Activated B cell treated with CpG ODN at 0.5 μM for 24 hours (primary cell): ENCODE measurements at regions not wholly inside any gene's neighbourhood (a gene's known extent, or its start where the extent isn't known, plus 50 kb on each side); places are given as distances from the start of the nearest gene placed in this dataset.

Source experiments
- ATAC-seq: fragments of 200-7000 bp; cut with Tn5 transposase; one replicate; pipeline ENCODE4 v1.10.0; 2021; ENCODE audit warnings: low read depth, mild to moderate bottlenecking, moderate library complexity
- CTCF ChIA-PET: fragments of 350-600 bp; sonication (Branson Sonifier 250); formaldehyde crosslinking; loops from one replicate; lab custom pipeline; 2021; ENCODE audit warnings: antibody characterized with exemption; lab: Charles Lee
- POLR2A ChIA-PET: fragments of 350-600 bp; sonication (Branson Sonifier 250); formaldehyde crosslinking; loops from one replicate; lab custom pipeline; 2021; ENCODE audit warnings: antibody characterized with exemption; lab: Charles Lee
- DNase-seq: peaks from one replicate; pipeline ENCODE4 v3.0.0; 2022
- H3K27ac Mint-ChIP-seq: one replicate; pipeline ENCODE4 v1.8.0; 2020; ENCODE audit warnings: mixed read lengths
- H3K27me3 Mint-ChIP-seq: one replicate; pipeline ENCODE4 v1.8.0; 2021; ENCODE audit warnings: mixed read lengths
- H3K36me3 Mint-ChIP-seq: one replicate; pipeline ENCODE4 v1.8.0; 2021; ENCODE audit warnings: low read depth, mixed read lengths
- H3K4me1 Mint-ChIP-seq: one replicate; pipeline ENCODE4 v1.8.0; 2021; ENCODE audit warnings: mixed read lengths
- H3K4me3 Mint-ChIP-seq: one replicate; pipeline ENCODE4 v1.8.0; 2020; ENCODE audit warnings: mild to moderate bottlenecking, mixed read lengths
- H3K9me3 Mint-ChIP-seq: one replicate; pipeline ENCODE4 v1.8.0; 2020; ENCODE audit warnings: mixed read lengths
- CTCF ChIP-seq: fragments of 200-600 bp; IDR thresholded peaks from one replicate; pipeline ENCODE4 v1.8.0; 2022; ENCODE audit warnings: antibody characterized with exemption, mild to moderate bottlenecking
- intact Hi-C: fragments of 100-400 bp; cut with micrococcal nuclease; formaldehyde crosslinking; loops from one replicate; pipeline ENCODE4 v1.15.1; 2024

DNA sequence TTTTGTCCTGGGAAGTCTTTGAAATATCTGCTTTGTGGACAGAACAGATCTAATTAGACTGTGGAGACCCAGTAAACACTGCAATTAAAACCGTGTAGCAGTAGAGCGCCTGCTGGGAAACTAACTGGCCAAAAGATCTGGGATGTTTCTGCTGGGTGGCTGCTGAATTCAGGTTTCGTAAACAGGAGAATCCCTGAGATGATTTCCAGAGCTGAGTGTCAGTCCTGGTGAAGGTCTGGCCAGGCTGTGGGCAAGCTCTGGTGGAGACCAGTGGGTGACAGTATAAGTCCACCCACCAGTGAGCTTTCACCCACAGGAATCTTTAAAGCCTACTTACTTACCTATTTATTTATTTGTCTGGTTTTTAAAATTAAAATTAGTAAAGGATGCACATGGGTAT, 257.2 kb downstream of the IRF8 start:
- H3K27ac Mint-ChIP-seq = no peak overlapping the region
- no peaks in the 10 kb centered on the region for H3K4me1 Mint-ChIP-seq
- POLR2A ChIA-PET = no interaction called here
- H3K36me3 Mint-ChIP-seq = no peaks in the 10 kb centered on the region
- H3K4me3 Mint-ChIP-seq = no peak overlapping the region
- DNase-seq = no peak
- no peak for ATAC-seq
- intact Hi-C loops = no loop called here
- TF ChIP-seq CTCF = no peak
- CTCF ChIA-PET = no interaction called here
- no peaks in the 10 kb centered on the region for H3K9me3 Mint-ChIP-seq
- peaks cover 34% of the 10 kb centered on the region for H3K27me3 Mint-ChIP-seq

GRCh38 chr16:86157616-86158247, 258.8 kb downstream of the IRF8 start:
- Mint-ChIP-seq H3K4me3 (no peak overlapping the region), H3K9me3 (no peaks in the 10 kb centered on the region), H3K27me3 (peaks cover 23% of the 10 kb centered on the region), H3K4me1 (no peaks in the 10 kb centered on the region), H3K27ac (no peak overlapping the region), H3K36me3 (no peaks in the 10 kb centered on the region)
- no peak for DNase-seq
- no peak for TF ChIP-seq CTCF
- intact Hi-C loops = no loop called here
- ATAC-seq = no peak
- CTCF ChIA-PET = no interaction called here
- POLR2A ChIA-PET = no interaction called here

GRCh38 chr16:86158688-86159360, 259.9 kb downstream of the IRF8 start:
- TF ChIP-seq CTCF = no peak
- Mint-ChIP-seq H3K4me3 (no peak overlapping the region), H3K36me3 (no peaks in the 10 kb centered on the region), H3K4me1 (no peaks in the 10 kb centered on the region), H3K9me3 (no peaks in the 10 kb centered on the region), H3K27ac (no peak overlapping the region), H3K27me3 (peaks cover 16% of the 10 kb centered on the region)
- intact Hi-C loops = no loop called here
- POLR2A ChIA-PET = no interaction called here
- DNase-seq (no peak), ATAC-seq (no peak)
- CTCF ChIA-PET = no interaction called here

DNA sequence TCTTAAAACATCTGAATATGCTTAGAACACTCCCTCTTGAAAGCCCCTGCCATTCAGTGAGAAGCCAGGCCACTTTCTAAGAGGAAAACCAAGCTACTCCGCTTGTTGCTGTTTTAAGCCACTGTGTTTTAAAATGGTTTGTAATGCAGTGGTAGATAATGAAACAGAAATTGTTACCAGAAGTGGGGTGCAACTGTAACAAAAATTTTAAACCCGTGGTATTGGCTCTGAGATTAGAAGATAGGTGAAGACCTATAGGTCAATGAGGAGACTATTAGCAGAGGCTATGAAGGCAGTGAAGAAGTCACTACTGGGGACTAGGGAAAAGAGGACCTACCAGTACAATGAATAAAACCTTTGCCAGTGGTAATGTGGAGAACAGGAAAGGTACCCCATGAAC, 266.5 kb downstream of the IRF8 start:
- Mint-ChIP-seq H3K4me1 (no peaks in the 10 kb centered on the region), H3K27me3 (no peaks in the 10 kb centered on the region), H3K27ac (no peak overlapping the region), H3K36me3 (no peaks in the 10 kb centered on the region), H3K4me3 (no peak overlapping the region), H3K9me3 (peaks cover 19% of the 10 kb centered on the region)
- no peak for TF ChIP-seq CTCF
- intact Hi-C loops = no loop called here
- ChIA-PET POLR2A (no interaction called here), CTCF (no interaction called here)
- DNase-seq (no peak), ATAC-seq (no peak)

DNA sequence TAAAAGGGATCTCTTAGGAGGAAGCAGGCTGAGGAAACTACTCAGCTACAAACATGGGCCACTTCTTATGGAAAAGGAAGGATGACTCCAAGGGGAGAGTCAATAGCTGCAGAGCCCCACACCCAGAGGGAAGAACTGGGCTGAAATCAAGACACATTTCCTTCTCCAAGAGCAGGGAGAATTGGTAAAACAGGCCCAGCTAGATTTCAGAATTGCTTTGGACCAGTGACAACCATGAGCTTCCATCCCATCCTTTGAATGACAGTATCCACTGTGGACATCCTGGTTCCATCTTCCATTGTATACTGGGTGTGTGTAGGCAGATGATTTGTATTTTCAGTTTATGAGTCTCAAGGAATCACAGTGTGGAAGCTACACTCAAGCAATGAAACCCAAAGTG, 267.5 kb downstream of the IRF8 start:
- Mint-ChIP-seq H3K36me3 (no peaks in the 10 kb centered on the region), H3K27ac (no peak overlapping the region), H3K9me3 (peaks cover 19% of the 10 kb centered on the region), H3K27me3 (peaks cover 4% of the 10 kb centered on the region), H3K4me3 (no peak overlapping the region), H3K4me1 (no peaks in the 10 kb centered on the region)
- TF ChIP-seq CTCF = no peak
- intact Hi-C loops = no loop called here
- no peak for DNase-seq
- POLR2A ChIA-PET = no interaction called here
- CTCF ChIA-PET = no interaction called here
- ATAC-seq = no peak
